ENCODE measurements at regions not wholly inside any gene's neighbourhood (a gene's known extent, or its start where the extent isn't known, plus 50 kb on each side); places are given as distances from the start of the nearest gene placed in this dataset.
"Not testable (repeated sequence)": the region's sequence is repeated elsewhere in the genome, so short reads cannot be mapped to it uniquely, and the experiment has no call there.

GRCh38 chr20:26373066-26373465 lies 676.4 kb upstream of the ZNF337 start:
- not testable (repeated sequence) for H3K27ac Mint-ChIP-seq; H3K9me3 Mint-ChIP-seq; H3F3A ChIP-seq (ENCODE audit: low read depth)

DNA sequence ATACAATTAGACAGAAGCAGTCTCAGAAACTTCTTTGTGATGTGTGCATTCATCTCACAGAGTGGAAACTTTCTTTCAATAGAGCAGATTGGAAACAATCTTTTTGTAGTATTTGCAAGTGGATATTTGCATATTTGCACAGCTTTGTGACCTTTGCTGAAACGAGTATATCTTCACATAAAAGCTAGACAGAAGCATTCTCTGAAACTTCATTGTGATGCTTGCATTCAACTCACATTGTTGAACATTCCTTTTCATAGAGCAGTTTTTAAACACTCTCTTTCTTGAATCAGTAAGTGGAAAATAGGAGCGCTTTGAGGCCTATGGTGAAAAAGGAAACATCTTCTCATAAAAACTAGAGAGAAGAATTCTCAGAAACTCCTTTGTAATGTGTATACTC lies 657.9 kb upstream of the ZNF337 start:
- no peaks in the 10 kb centered on the region for H3K9me3 Mint-ChIP-seq
- no peak overlapping the region for H3K27ac Mint-ChIP-seq
- Histone ChIP-seq H3K9me3 (ENCODE audit: low read depth) (peaks cover 37% of the 10 kb centered on the region), H3K79me2 (ENCODE audit: low read depth) (no peaks in the 10 kb centered on the region), H3K27ac (no peak overlapping the region), H3F3A (ENCODE audit: low read depth) (no peaks in the 10 kb centered on the region), H3K4me3 (no peak overlapping the region), H3K4me2 (no peak overlapping the region), H4K20me1 (ENCODE audit: low read depth) (no peaks in the 10 kb centered on the region), H3K27me3 (no peaks in the 10 kb centered on the region), H3K9ac (no peak overlapping the region), H3K4me1 (no peaks in the 10 kb centered on the region), H3K36me3 (no peaks in the 10 kb centered on the region), H2AFZ (replicated peaks) (no peak overlapping the region)
- H3K36me3 Mint-ChIP-seq: no peaks in the 10 kb centered on the region
- DNase-seq (ENCODE audit: low spot score): no peak
- no peaks in the 10 kb centered on the region for H3K4me1 Mint-ChIP-seq
- H3K27me3 Mint-ChIP-seq (ENCODE audit: insufficient read depth, low read depth): no peaks in the 10 kb centered on the region
- H3K4me3 Mint-ChIP-seq: no peak overlapping the region
- no peak for TF ChIP-seq EZH2phosphoT487 (IDR thresholded peaks at IDR 0.05)
- TF ChIP-seq CTCF (IDR thresholded peaks at IDR 0.05): no peak
- TF ChIP-seq EZH2 (IDR thresholded peaks at IDR 0.05): no peak

More at GRCh38 chr20:26373066-26373465, 676.4 kb upstream of the ZNF337 start:
- H3K9me3 ChIP-seq (ENCODE audit: low read depth): peaks cover 16% of the 10 kb centered on the region
- not testable (repeated sequence) for H3K36me3 ChIP-seq; H3K36me3 Mint-ChIP-seq; DNase-seq (ENCODE audit: low spot score); H4K20me1 ChIP-seq (ENCODE audit: low read depth); H3K4me2 ChIP-seq; H3K4me3 Mint-ChIP-seq; H3K79me2 ChIP-seq (ENCODE audit: low read depth); H3K4me1 ChIP-seq; H2AFZ ChIP-seq (replicated peaks); H3K27ac ChIP-seq; H3K27me3 ChIP-seq; H3K27me3 Mint-ChIP-seq (ENCODE audit: insufficient read depth, low read depth); H3K9ac ChIP-seq; H3K4me1 Mint-ChIP-seq; H3K4me3 ChIP-seq

- Histone ChIP-seq H4K20me1 (ENCODE audit: low read depth) (no peaks in the 10 kb centered on the region), H3F3A (ENCODE audit: low read depth) (no peaks in the 10 kb centered on the region), H2AFZ (replicated peaks) (no peak overlapping the region), H3K4me3 (no peak overlapping the region), H3K36me3 (no peaks in the 10 kb centered on the region), H3K4me1 (no peaks in the 10 kb centered on the region), H3K9me3 (ENCODE audit: low read depth) (peaks cover 24% of the 10 kb centered on the region), H3K27ac (no peak overlapping the region), H3K9ac (no peak overlapping the region), H3K4me2 (no peak overlapping the region), H3K27me3 (no peaks in the 10 kb centered on the region), H3K79me2 (ENCODE audit: low read depth) (no peaks in the 10 kb centered on the region)
- no peaks in the 10 kb centered on the region for H3K27me3 Mint-ChIP-seq (ENCODE audit: insufficient read depth, low read depth)
- H3K36me3 Mint-ChIP-seq: no peaks in the 10 kb centered on the region
- H3K27ac Mint-ChIP-seq: no peak overlapping the region
- no peak overlapping the region for H3K4me3 Mint-ChIP-seq
- TF ChIP-seq EZH2 (IDR thresholded peaks at IDR 0.05) (no peak), CTCF (IDR thresholded peaks at IDR 0.05) (no peak), EZH2phosphoT487 (IDR thresholded peaks at IDR 0.05) (no peak)
- DNase-seq (ENCODE audit: low spot score): no peak
- H3K9me3 Mint-ChIP-seq: no peaks in the 10 kb centered on the region
- no peaks in the 10 kb centered on the region for H3K4me1 Mint-ChIP-seq
Measured at GRCh38 chr20:26347396-26347795, 650.7 kb upstream of the ZNF337 start.

- H3K9me3 Mint-ChIP-seq; H3K4me3 ChIP-seq; H3K36me3 Mint-ChIP-seq; H3K4me1 Mint-ChIP-seq; H3K27ac Mint-ChIP-seq; H3K79me2 ChIP-seq (ENCODE audit: low read depth); H3K27ac ChIP-seq; H3F3A ChIP-seq (ENCODE audit: low read depth); H3K4me3 Mint-ChIP-seq; DNase-seq (ENCODE audit: low spot score); H2AFZ ChIP-seq (replicated peaks); H4K20me1 ChIP-seq (ENCODE audit: low read depth); H3K4me1 ChIP-seq; H3K4me2 ChIP-seq; H3K27me3 Mint-ChIP-seq (ENCODE audit: insufficient read depth, low read depth); H3K9me3 ChIP-seq (ENCODE audit: low read depth); H3K9ac ChIP-seq; H3K27me3 ChIP-seq; H3K36me3 ChIP-seq: not testable (repeated sequence)
Measured at GRCh38 chr20:26340460-26341065, 643.9 kb upstream of the ZNF337 start.
